Sigmoid colon (tissue), 6 donors: ENCODE measurements at regions not wholly inside any gene's neighbourhood (a gene's known extent, or its start where the extent isn't known, plus 50 kb on each side); places are given as distances from the start of the nearest gene placed in this dataset.

Experiments used
- DNase-seq: peaks from one replicate; pipeline ENCODE4 v3.0.0-alpha.2; 2019
- H3K27ac ChIP-seq, 4 donors: fragments of 200-600 bp; sonication (generic); one replicate each; pipeline ENCODE4 v1.5.1; 2016 to 2019; ENCODE audit warnings: mild to moderate bottlenecking in 1 of 4
- H3K27me3 ChIP-seq, 3 donors: fragments of 200-600 bp; sonication (generic); one replicate each; pipeline ENCODE4 v1.5.1; 2019; ENCODE audit warnings: mild to moderate bottlenecking in 1 of 3
- H3K36me3 ChIP-seq, 4 donors: fragments of 200-600 bp; sonication (generic); one replicate each; pipeline ENCODE4 v1.5.1; 2016 to 2019
- H3K4me1 ChIP-seq, 4 donors: fragments of 200-600 bp; sonication (generic); one replicate each; pipeline ENCODE4 v1.5.1; 2017 to 2019
- H3K4me3 ChIP-seq, 4 donors: fragments of 200-600 bp; sonication (generic); one replicate each; pipeline ENCODE4 v1.5.1; 2017 to 2019; ENCODE audit warnings: mild to moderate bottlenecking in 2 of 4, moderate library complexity in 1 of 4
- H3K9me3 ChIP-seq, 4 donors: fragments of 200-600 bp in 3 of 4; sonication (generic) in 3 of 4; one replicate each; pipeline versions ENCODE4 v1.5.1 to v1.6.1; 2013 to 2019
- CTCF ChIP-seq, 4 experiments: fragments of 450-650 bp in 3 of 4; fragments of 200-600 bp in 1 of 4; IDR thresholded peaks; one replicate each; pipeline ENCODE4 v1.5.1; 2016 to 2019; ENCODE audit warnings: antibody characterized with exemption in 4 of 4, mild to moderate bottlenecking in 3 of 4, moderate library complexity in 2 of 4
- EP300 ChIP-seq, 4 donors: sonication (generic); formaldehyde crosslinking; IDR thresholded peaks; one replicate each; pipeline ENCODE4 v1.6.1; 2017; ENCODE audit warnings: antibody characterized with exemption in 4 of 4
- POLR2A ChIP-seq, 2 donors: fragments of 450-650 bp; IDR thresholded peaks; one replicate each; pipeline ENCODE4 v1.6.1; 2016; ENCODE audit warnings: antibody characterized with exemption in 2 of 2, mild to moderate bottlenecking in 2 of 2, moderate library complexity in 2 of 2
- POLR2AphosphoS5 ChIP-seq, 4 donors: sonication (generic); formaldehyde crosslinking; IDR thresholded peaks; one replicate each; pipeline ENCODE4 v1.6.1; 2017; ENCODE audit warnings: antibody characterized with exemption in 4 of 4
- WGBS, 2 donors: extraction: QIAGEN DNeasy Blood & Tissue Kit; methylation state at CpG; one replicate each; pipeline ENCODE4 v1.1.7; 2013; 5-methylcytosine and 5-hydroxymethylcytosine counted together
- intact Hi-C: fragments of 100-400 bp; cut with DNase I; formaldehyde crosslinking; loops from one replicate; pipeline ENCODE4 v1.15.1; 2023
- donor health status: healthy with polysubstance abuse.
- donor health status: healthy.

DNA sequence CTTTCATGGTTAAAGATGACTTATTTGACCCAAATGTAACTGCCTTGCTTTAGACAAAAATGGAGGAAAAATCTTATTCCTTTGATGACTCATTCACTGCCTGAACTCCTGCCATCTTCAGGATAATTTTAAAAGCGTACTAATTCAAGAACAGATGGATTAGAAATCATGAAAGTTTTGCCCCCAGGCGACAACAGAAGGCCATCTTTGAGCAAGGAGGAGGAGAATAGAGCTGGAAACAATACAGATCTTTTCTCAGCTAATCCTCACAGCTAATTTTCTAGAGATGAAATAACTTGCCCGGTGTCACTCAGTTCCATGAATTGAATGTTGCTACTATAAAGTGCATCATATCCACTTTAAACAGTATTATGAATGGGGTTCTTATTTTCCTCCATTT is 324.7 kb upstream of the RARB start:
- WGBS, 2 donors, result 87 to 90% methylated on average over 3 of the region's 3 CpGs
- no peak for TF ChIP-seq POLR2AphosphoS5 (IDR thresholded peaks at IDR 0.05)
- no peak for TF ChIP-seq CTCF (IDR thresholded peaks at IDR 0.05)
- no peak for TF ChIP-seq EP300 (IDR thresholded peaks at IDR 0.05)
- TF ChIP-seq POLR2A (IDR thresholded peaks at IDR 0.05), result no peak
- no peak for DNase-seq
- H3K36me3 ChIP-seq, result no peaks in the 10 kb centered on the region
- peaks cover 0 to 8% (median 0%) of the 10 kb centered on the region in 4 donors for H3K4me1 ChIP-seq
- no peak overlapping the region for H3K27ac ChIP-seq
- H3K9me3 ChIP-seq, result no peaks in the 10 kb centered on the region
- H3K4me3 ChIP-seq, result no peak overlapping the region
- intact Hi-C loops, result no loop called here
- H3K27me3 ChIP-seq, result no peaks in the 10 kb centered on the region

- H3K9me3 ChIP-seq, result no peaks in the 10 kb centered on the region
- WGBS, 2 donors, result 88 to 89% methylated on average over 9 of the region's 9 CpGs
- TF ChIP-seq POLR2A (IDR thresholded peaks at IDR 0.05) (no peak), POLR2AphosphoS5 (IDR thresholded peaks at IDR 0.05) (no peak), EP300 (IDR thresholded peaks at IDR 0.05) (no peak), CTCF (IDR thresholded peaks at IDR 0.05) (no peak)
These were observed 320.0 kb upstream of the RARB start for GRCh38 chr3:25107918-25108617.

GRCh38 chr3:25110642-25111041 is 317.4 kb upstream of the RARB start:
- intact Hi-C loops, result no loop called here
- H3K4me1 ChIP-seq, result peaks cover 0 to 7% (median 4%) of the 10 kb centered on the region in 4 donors
- no peak overlapping the region for H3K27ac ChIP-seq
- no peaks in the 10 kb centered on the region for H3K36me3 ChIP-seq
- H3K27me3 ChIP-seq, result no peaks in the 10 kb centered on the region
- WGBS, 2 donors, result 81 to 82% methylated on average over 2 of the region's 2 CpGs
- no peak for DNase-seq
- H3K9me3 ChIP-seq, result no peaks in the 10 kb centered on the region
- H3K4me3 ChIP-seq, result no peak overlapping the region
- no peak for TF ChIP-seq EP300 (IDR thresholded peaks at IDR 0.05)

More at GRCh38 chr3:25107918-25108617, 320.0 kb upstream of the RARB start:
- Histone ChIP-seq H3K36me3 (no peaks in the 10 kb centered on the region), H3K4me1 (peaks cover 0 to 8% (median 0%) of the 10 kb centered on the region in 4 donors), H3K4me3 (no peak overlapping the region), H3K27ac (no peak overlapping the region), H3K27me3 (no peaks in the 10 kb centered on the region)
- intact Hi-C loops, result no loop called here
- no peak for DNase-seq

DNA sequence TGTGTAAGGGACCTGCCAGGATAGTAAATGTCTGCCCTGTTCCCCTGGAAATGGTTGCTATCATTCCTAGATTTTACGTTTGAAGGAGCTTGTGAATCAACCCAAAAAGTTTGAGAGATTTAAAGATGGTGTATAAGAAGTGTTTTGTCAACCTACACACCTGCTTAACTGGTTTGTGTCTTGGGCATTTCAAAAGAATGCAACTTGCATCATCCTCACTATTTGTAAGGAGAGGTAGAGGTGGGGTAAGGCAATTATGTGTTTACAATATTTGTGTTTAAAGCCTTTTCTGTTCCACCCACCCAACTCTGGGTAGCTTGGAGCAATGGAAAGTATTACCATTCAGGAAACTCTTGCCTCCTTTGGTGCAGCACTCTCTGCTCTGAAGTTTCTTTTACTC is 314.2 kb upstream of the RARB start:
- 77 to 89% methylated on average over 1 of the region's 1 CpG for WGBS, 2 donors
- no peak overlapping the region for H3K4me3 ChIP-seq
- H3K4me1 ChIP-seq, result peaks cover 0 to 5% (median 4%) of the 10 kb centered on the region in 4 donors
- H3K36me3 ChIP-seq, result no peaks in the 10 kb centered on the region
- DNase-seq, result no peak
- H3K9me3 ChIP-seq, result no peaks in the 10 kb centered on the region
- TF ChIP-seq EP300 (IDR thresholded peaks at IDR 0.05) (no peak), POLR2A (IDR thresholded peaks at IDR 0.05) (no peak), POLR2AphosphoS5 (IDR thresholded peaks at IDR 0.05) (no peak), CTCF (IDR thresholded peaks at IDR 0.05) (no peak)
- no peaks in the 10 kb centered on the region for H3K27me3 ChIP-seq
- intact Hi-C loops, result no loop called here
- H3K27ac ChIP-seq, result peak overlapping the region in 1 of 4 donors; percentile 59

DNA sequence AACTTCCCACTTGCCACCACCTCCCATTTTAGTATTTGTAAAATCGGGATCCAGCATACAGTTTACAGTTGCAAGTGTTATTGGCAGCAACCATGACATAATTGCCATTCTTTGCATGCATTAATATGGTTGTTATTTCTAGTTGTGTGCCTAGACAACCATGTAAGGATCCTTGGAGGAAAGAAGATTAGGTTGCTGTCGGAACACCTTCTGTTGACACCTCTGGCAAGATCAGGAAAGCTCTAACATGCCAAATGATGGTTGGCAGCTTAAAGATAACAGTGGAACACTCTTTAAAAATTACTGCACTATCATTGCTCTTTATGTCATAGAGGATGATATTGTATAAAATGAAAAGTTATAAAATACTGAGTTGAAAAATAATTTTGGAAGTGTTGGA is 313.5 kb upstream of the RARB start:
- no peaks in the 10 kb centered on the region for H3K27me3 ChIP-seq
- peaks cover 0 to 5% (median 4%) of the 10 kb centered on the region in 4 donors for H3K4me1 ChIP-seq
- intact Hi-C loops, result no loop called here
- 86 to 92% methylated on average over 2 of the region's 2 CpGs for WGBS, 2 donors
- H3K4me3 ChIP-seq, result no peak overlapping the region
- no peaks in the 10 kb centered on the region for H3K36me3 ChIP-seq
- H3K27ac ChIP-seq, result peak overlapping the region in 1 of 4 donors; percentile 59
- no peaks in the 10 kb centered on the region for H3K9me3 ChIP-seq
- TF ChIP-seq POLR2AphosphoS5 (IDR thresholded peaks at IDR 0.05) (no peak), EP300 (IDR thresholded peaks at IDR 0.05) (no peak), POLR2A (IDR thresholded peaks at IDR 0.05) (no peak), CTCF (IDR thresholded peaks at IDR 0.05) (no peak)
- DNase-seq, result no peak
